Stimulated activated CD8-positive, alpha-beta memory T cell treated with anti-CD3 and anti-CD28 coated beads, Interleukin-15, amount 100 ng/mL, for 48 hours (primary cell): ENCODE measurements at regions not wholly inside any gene's neighbourhood (a gene's known extent, or its start where the extent isn't known, plus 50 kb on each side); places are given as distances from the start of the nearest gene placed in this dataset.

Experiments
- DNase-seq, 2 donors: peaks; one replicate each; pipeline ENCODE4 v3.0.0-alpha.2; 2020; ENCODE audit warnings: low read depth in 2 of 2

GRCh38 chr2:237170020-237170419, 84.3 kb downstream of the COPS8 start:
- no peak for DNase-seq

GRCh38 chr2:237171396-237171795, 85.7 kb downstream of the COPS8 start:
- DNase-seq, result no peak

GRCh38 chr2:237171881-237172280, 86.2 kb downstream of the COPS8 start:
- DNase-seq, result no peak

GRCh38 chr2:237177052-237177451, 91.4 kb downstream of the COPS8 start:
- DNase-seq, result no peak

- DNase-seq, result no peak
These were observed 92.3 kb downstream of the COPS8 start for GRCh38 chr2:237177986-237178385.

- DNase-seq, result no peak
These were observed 92.7 kb downstream of the COPS8 start for GRCh38 chr2:237178396-237178795.

GRCh38 chr2:237179161-237179560, 93.5 kb downstream of the COPS8 start:
- no peak for DNase-seq

GRCh38 chr2:237180187-237180586, 94.5 kb downstream of the COPS8 start:
- DNase-seq, result no peak

GRCh38 chr2:237180987-237181386, 95.3 kb downstream of the COPS8 start:
- DNase-seq, result no peak

GRCh38 chr2:237181844-237182243, 96.2 kb downstream of the COPS8 start:
- DNase-seq, result no peak

- no peak for DNase-seq
These were observed 96.9 kb downstream of the COPS8 start for GRCh38 chr2:237182422-237183123.

- no peak for DNase-seq
These were observed 98.7 kb downstream of the COPS8 start for GRCh38 chr2:237184192-237184918.

GRCh38 chr2:237184919-237185552, 99.3 kb downstream of the COPS8 start:
- DNase-seq, result no peak

- DNase-seq, result no peak
These were observed 99.8 kb downstream of the COPS8 start for GRCh38 chr2:237185553-237185925.

- no peak for DNase-seq
These were observed 104.1 kb downstream of the COPS8 start for GRCh38 chr2:237189799-237190198.

- DNase-seq, result no peak
These were observed 105.5 kb downstream of the COPS8 start for GRCh38 chr2:237190966-237191713.

GRCh38 chr2:237191714-237192081, 106.0 kb downstream of the COPS8 start:
- no peak for DNase-seq

- DNase-seq, result no peak
These were observed 107.2 kb downstream of the COPS8 start for GRCh38 chr2:237192881-237193280.

GRCh38 chr2:237193436-237193835, 107.7 kb downstream of the COPS8 start:
- DNase-seq, result no peak

- DNase-seq, result no peak
These were observed 108.4 kb downstream of the COPS8 start for GRCh38 chr2:237194081-237194480.

GRCh38 chr2:237194906-237195305, 109.2 kb downstream of the COPS8 start:
- DNase-seq, result no peak

GRCh38 chr2:237195396-237196120, 109.9 kb downstream of the COPS8 start:
- DNase-seq, result no peak
